Hippocampal formation (tissue), 2 donors: ENCODE measurements at regions not wholly inside any gene's neighbourhood (a gene's known extent, or its start where the extent isn't known, plus 50 kb on each side); places are given as distances from the start of the nearest gene placed in this dataset.
"Not testable (repeated sequence)": the region's sequence is repeated elsewhere in the genome, so short reads cannot be mapped to it uniquely, and the experiment has no call there.

Experiments
- DNase-seq, 2 donors: peaks; one replicate each; lab custom pipeline; 2025; lab: John Stamatoyannopoulos, UW

DNA sequence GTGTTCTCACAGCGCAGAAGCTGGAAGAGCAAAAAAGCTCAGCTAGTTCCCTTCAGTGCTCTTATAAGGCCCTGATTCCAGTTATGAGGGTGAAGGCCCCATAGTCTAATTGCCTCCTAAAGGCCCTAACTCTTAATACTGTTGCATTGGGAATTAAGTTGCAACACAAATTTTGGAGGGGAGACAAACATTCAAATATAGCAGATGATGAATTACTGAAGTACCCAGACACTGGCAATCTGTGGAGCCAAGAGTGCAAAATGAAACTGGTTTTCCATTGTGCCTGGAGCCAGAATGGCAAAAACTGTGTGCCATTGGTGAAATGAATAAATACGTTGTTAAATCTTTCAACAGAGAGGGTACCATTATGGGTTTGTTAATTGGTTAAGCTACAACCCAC lies 356.0 kb downstream of the PPARGC1A start:
- DNase-seq = no peak

DNA sequence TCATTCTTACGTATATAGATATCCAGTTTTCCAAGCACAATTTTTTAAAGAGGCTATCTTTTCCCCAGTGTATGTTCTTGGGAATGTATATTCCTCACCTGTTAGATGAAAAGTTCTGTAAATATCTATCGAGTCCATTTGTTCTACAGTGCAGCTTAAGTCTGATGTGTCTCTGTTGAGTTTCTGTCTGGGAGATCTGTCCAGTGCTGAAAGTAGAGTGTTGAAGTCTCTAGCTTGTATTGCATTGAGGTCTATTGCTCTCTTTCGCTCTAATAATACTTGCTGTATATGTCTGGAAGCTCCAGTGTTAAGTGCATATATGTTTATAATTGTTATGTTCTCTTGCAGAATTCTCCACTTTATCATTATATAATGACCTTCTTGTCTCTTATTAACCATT lies 373.1 kb downstream of the PPARGC1A start:
- DNase-seq = no peak

DNA sequence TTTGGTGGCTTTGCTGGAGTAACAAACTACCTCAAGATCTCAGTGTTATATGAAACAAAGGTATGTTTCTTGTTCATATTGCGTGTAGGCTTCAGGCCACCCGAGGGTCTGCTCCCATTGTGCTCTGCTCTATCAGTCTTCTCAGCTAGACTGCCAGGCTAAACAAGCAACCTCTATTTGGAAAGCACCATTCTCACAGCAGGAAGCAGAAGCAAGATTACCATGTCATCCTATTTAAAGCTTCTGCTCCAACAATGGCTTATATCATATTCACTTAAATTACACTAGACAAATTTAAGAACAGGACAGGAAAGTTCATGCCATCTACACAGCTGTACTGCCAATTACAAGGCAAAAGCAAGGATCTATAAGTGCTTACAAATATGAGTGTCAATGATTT lies 385.8 kb downstream of the PPARGC1A start:
- DNase-seq = no peak

DNA sequence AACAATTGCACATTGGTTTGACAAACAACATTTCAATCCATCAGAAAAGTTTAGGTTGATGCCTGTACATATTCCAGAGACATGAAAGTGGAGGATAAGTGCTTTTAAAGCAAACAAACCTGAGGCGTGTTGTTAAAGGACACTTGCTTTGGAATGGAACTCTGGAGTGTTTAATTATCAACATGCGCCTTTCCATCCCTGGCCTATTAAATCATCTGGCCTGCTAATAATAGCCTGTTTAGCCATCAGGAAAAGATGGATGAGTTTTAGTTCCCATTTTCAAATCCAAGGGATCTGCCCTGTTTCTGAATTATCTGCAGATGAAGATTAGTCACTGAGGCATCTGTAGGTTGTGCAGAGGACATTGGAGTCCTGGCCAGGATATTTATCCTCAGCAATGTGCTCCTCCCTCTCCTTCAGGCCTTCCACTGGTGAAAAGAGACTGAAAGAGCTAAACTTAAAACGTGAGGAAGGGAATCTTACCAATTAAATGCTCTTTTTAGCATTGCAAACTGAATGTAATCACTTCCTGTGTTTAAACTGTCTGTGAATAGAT lies 388.9 kb downstream of the PPARGC1A start:
- DNase-seq = no peak

DNA sequence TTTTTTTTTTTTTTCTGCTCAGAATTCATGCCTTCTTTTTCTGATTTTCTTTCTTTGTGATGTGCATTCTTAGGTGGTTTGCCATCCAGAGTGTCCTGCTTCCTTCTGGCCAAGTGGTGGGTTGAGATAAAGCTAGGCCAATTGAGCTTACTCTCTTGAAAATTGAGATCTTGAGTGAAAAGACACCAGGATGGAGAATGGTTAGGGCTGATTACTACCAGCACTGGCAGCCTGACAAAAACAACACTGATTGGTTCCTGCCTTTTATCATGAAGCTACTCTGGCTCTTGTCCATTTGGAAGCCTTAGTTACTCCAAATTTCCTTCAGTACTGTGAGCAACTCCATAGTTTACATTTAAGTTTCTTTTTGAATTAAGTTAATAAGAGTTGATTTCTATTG lies 404.0 kb downstream of the PPARGC1A start:
- DNase-seq = no peak

DNA sequence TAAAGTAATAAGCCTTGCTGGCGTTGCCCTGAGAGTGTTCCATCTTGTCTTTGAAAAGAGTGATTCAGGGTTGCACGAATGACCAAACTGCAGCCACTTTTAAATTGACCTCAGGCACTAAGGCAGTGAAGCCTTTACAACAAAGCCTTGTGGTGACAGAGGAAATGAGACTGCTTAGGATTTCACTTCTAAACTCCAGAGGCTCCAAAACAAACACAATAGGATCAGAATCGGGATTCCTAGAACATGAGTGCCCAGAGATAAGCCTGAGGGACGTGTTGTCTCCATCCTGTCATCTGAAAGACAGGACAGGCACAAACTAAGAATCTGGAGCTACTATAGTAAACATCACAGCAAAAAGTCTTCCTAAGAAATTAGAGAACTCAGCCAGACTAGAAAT lies 405.2 kb downstream of the PPARGC1A start:
- no peak for DNase-seq

DNA sequence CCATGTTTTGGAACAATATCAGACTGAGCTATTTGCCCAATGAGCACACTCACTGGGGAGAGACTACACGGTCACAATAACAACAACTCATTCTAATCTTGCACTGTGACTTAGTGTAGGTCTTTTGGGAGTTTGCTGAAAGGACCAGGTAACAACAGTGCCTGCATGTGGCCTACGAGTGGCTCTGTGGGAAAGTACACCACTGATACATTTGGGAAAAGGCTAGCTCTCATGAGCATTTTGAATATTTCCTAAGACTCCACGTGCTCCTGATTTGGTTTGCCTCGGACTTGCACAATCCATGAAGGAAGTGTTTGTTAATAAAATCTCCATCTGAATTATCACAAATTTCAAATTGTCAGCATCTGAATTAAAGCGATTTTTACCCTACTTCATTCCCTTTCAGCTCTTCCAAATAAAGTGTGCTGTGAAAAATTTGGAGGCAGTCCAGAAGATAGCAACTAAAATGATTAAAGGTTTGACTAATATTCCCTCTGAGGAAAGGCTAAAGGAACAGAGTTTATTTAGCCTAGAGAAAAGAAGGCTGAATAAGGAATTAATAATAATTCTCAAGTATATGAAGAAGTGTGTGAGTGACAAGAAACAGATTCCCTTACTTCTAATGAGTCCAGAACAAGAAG lies 406.4 kb downstream of the PPARGC1A start:
- DNase-seq = no peak

DNA sequence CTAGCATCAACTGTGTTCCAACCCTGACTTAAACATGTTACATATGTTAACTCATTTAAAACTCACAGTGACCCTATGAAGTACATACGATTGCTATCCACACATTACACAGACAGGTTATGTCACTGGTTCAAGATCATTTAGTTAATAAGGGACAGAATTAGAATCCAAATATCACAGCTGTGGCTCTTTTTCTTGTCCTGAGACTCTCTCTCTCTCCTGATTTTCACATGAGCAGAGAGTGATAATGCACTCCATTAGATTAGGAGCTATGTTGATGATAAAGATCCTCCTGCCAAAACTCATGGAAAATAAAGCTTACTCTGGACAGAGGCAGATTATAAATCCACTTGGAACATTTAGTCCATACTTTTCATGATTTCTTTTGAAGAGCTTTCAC lies 408.3 kb downstream of the PPARGC1A start:
- no peak for DNase-seq

DNA sequence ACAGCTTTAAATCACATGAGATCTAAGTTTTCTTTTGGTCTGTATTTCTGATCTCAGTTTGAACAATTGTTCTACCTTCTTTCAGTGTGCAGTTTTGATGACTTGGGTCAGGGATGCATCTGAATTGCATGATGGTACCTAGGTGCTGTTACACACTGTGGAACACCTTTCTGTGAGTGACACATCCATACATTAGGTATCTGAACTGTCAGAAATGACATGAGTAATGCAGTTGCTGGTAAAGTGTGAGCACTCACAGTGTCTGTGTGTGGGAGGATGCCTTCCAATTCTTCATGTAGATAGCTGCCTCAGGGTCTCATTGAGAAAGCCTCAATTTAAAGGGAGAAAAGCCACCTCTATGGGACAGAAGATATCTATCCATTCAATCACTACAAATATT lies 411.9 kb downstream of the PPARGC1A start:
- no peak for DNase-seq

DNA sequence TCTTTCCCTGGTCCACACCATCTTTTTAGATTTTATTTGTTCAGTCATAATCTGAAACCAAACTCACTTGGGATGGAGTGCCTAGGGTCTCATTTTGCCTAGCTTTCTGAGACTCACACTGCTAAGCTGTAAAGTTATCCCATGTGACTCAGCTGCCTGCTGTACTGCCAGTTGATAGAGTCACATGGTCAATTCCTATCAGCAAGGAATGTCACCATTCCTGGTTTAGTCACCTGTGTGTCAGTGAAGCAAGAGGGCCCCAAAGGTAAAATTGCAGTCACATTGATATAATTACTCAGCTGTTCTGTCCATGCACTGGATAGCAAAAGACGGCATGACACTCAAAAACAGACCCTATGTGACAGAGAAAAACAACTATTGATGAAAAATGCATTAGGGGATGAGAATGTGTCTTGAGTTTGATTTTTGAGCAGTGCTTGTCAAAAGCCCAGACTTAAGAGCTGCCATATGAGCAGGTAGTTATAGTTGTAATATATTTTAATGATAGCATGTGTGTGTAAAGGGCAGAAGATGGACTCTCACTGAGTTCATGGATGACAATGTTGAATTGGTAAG lies 413.2 kb downstream of the PPARGC1A start:
- DNase-seq = no peak

DNA sequence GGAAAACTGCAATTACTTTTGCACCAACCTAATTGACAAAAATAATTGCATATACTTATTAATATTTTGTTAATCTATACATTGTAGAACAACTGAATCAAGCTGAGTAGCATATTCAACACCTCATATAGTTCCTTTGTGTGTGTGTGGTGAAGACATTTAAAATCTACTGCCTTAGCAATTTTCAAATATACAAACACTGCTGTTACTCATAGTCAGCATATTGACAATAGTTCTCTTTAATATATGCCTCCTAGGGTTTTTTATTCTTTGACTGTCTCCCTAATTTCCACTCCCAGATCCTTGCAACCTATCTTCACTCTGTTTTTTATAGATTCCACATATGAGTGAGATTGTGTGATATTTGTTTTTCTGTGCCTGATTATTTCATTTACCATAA lies 426.8 kb downstream of the PPARGC1A start:
- DNase-seq = no peak

DNA sequence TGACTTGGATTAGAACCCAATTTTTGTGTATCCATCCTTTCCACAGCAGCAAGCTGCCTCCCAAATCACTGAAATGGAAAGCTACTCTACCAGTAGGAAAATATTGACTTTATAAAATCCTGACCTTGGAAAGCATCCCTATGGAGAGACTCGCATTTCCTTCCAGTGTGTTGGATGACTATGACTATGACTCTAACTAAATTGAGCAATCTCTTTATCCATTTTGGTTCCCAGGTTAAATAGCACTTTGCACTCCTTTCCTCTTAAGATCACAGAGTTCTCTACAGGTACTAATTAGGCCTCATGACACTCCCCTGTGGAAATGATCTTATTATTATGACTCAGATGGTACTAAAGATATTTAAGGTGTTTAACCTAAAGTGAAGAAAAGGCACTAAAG lies 431.8 kb downstream of the PPARGC1A start:
- DNase-seq = no peak

DNA sequence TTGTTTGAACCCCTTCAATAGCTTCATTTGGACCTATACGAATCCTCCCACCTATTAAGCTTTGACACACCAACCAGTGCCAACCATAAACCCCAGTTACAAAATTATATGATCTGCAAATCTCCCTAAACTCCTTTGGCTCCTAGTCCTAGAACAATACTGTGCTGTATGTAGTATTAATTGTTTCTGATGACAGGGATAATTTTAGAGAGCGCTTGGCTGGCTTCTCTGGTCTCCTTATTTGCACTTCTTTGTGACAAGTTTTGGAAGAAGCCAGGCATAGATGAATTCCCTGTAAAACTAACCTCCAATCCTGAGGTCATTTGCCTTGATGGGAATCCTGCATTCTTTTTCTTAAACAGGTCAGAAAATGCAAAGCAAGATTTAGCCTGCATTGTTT lies 433.0 kb downstream of the PPARGC1A start:
- DNase-seq = no peak

DNA sequence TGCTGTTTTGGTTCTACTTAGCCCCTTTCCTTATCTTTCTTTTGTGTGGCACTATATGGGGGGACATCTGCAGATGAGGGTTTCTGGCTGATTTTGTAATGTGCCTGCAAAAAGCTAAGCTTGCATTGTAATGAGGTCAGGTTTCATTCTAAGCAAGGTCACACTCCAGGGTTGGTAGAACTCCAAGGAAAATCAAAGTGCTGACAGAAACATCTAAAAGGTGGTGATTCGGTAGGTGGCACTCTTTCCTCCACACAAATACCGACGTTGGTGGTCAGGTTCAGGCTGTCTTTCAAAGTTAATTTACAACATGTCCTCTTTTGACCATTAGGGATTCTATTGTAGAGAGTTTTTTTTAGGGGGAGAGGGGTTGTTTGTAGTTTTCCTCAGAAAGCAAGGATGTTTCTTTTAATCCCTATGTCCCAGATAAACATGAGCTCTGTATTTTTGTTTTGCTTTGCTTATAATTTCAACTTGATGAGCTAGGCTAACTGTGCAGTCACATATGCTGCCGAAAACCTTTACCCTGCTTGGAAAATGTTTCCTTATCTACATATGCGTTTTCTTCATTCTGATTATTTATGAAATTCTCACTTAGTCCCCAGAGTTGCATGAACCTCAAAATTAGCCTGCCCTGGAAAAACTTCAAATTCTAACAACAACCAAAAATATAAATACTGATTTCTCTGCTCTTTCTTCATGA lies 434.2 kb downstream of the PPARGC1A start:
- DNase-seq = no peak

DNA sequence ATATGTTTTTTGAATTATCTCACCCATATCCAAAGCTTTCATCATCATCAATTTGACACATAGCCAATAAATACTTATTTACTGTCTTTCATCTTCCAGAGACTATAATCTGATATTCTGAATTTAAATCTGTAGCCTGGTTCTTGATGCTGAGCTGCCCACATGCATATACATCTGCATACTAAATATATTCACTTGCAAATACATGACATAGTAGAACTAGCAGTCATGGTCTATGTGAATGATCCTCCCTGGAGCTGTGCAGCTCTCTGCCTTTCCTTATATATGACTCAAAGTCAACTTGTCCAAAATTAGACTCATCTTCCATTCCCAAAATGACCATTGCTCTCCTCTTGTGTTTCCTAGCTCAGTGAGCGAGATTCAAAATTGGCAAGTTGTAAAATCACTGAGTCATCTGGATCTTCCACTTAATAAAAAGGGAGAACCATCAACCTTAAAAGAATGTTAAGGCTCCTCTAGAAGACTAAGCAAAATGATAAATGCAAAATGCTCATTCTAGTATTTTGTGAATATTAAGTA lies 448.2 kb downstream of the PPARGC1A start:
- no peak for DNase-seq

DNA sequence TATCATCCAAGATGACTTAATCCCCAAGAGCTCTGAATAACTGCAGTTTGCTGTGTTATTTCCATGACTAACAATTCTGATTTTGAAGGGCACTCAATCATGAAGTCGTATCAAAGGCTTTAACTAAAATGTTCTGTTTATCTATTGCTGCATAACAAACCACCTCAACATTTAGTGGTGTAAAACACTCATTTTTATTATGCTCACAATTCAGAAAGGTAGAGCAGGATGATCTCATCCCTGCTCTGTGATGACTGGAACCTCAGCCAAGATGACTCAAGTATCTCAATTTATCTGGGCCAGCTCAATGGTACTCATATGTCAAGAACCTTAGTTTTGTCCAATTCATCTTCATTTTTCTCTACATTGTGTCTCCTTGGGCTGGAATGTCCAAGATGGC lies 451.1 kb downstream of the PPARGC1A start:
- DNase-seq = no peak

DNA sequence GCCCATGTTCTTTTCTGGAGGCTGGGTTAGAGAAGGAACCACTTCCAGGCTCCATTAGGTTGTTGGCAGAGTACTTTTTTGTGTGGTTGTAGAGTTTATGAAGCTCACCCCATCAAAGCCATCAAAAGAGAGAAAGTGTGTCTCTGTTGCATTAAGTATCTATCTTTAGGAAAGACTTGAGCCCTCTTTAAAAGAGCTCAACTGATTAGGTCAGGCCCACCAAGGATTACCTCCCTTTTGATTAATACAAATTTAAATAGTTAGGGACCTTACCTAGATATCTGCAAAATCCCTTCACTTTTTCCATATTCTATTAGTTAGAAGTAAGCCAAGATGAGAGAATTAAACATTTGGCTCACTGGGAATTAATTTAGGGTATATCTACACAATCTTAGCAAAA lies 460.4 kb downstream of the PPARGC1A start:
- no peak for DNase-seq

DNA sequence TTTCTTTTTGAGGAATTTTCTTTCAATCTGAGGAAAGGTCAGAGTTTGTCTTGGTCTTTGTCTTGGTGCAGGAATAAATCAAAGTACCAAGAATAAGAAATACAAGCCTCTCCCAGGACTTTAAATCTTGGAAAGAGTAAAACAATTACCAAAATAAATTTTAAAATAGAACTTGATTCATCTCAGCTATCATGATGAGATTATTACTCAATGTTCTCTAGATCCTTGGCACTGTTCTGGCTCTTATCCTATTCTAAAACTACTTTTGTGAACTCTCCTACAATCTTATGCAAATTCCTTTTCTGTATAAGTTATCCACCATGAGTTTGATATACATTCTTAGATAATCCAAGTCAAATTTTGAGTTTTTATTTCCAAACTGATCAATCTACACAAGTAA lies 464.3 kb downstream of the PPARGC1A start:
- DNase-seq = no peak

DNA sequence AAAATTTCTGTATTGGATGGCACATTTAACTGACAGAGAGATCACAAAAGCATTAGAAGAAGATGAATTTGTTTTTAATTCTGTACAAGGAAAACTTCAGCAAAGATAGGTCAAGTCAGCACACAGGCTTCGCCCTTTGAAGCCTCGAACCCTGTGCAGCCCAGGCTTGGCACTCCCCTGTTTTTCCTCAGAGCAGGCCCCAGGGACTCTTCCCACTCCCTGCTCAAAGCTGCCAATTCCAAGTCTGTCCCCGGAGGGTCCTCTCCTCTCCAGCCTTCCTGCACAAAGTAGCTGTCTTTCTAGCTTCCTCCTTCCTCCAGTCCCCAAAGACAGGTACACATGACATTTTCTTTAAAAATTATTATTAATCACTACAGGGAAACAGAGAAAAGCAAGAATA lies 466.3 kb downstream of the PPARGC1A start:
- no peak for DNase-seq

DNA sequence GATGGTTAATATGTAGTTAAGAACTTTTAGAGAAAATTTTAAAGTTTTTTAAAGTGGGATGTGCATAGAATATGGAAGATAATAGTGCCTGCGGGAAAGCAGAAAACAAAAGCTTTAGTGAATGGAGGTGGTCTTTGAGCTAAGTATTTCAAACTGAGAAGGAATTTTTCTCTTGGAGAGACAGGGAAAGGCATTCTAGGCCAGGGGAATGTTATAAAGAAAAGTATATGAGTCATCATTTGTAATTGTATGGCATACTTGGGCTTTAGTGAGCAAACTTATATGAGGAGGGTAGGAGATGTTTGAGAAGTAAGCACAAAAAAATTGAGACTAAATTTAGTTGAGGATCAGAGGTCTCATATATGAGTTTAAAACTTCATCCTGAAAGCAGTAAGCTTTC lies 467.0 kb downstream of the PPARGC1A start:
- no peak for DNase-seq

DNA sequence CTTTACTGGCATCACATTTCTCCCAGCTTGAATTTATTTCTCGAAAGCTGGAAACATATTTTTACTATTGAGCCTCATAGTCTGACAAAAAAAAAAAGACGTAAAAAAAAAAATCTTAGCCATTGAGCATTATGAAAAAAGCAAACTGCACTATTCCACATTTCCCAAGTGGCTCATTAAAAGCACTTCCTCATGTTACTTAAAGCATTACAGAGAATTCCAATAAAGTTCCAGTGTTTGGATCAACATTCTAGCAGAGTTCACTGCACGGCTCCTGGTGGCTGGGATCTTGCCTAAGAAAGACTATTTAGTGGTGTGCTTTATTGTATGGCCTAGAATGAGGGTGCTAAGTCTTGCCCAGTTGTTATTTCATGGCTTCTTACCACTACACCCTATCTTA lies 476.2 kb downstream of the PPARGC1A start:
- DNase-seq = no peak

DNA sequence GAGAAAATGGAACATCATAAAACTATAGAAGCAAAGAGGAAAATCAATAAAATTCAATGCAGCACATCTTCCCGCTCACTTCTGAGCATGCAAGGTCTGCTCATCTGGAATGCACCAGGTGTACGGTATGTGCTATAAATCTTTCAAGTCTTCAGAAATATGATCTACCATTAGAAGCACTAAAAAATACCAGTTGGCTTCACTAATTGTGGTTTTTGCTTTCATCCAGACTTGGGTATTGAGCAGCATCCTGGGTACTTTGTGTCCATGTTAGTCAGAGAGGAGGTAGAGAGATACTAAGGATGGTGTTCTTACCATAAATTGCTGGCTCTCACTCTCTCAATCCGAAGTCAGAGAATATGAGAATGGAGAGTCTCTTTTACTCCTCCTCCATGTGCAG lies 477.1 kb downstream of the PPARGC1A start:
- DNase-seq = no peak

DNA sequence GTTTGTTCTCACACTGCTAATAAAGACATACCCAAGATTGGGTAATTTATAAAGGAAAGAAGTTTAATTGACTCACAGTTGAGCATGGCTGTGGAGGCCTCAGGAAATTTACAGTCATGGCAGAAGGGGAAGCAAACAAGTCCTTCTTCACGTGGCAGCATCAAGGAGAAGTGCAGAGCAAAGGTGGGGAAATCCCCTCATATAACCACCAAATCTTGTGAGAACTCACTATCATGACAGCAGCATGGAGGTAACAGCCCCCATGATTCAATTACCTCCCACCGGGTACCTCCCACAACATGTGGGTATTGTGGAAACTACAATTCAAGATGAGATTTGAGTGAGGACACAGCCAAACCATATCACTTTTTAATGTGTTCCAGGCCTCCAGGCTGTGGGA lies 480.9 kb downstream of the PPARGC1A start:
- DNase-seq = not testable (repeated sequence)
